GM10266 (cell line): ENCODE measurements at regions not wholly inside any gene's neighbourhood (a gene's known extent, or its start where the extent isn't known, plus 50 kb on each side); places are given as distances from the start of the nearest gene placed in this dataset.
"Not testable (repeated sequence)": the region's sequence is repeated elsewhere in the genome, so short reads cannot be mapped to it uniquely, and the experiment has no call there.

Experiments used
- DNase-seq: peaks from one replicate; pipeline ENCODE4 v3.0.0; 2012; ENCODE audit errors: extremely low spot score
- CTCF ChIP-seq: IDR thresholded peaks from 2 replicates; pipeline ENCODE4 v1.5.1; 2012; ENCODE audit warnings: mild to moderate bottlenecking, low read depth; ENCODE audit not compliant: control insufficient read depth, insufficient read depth; ENCODE audit errors: missing control alignments

GRCh38 chr16:85532147-85532546, 81.0 kb upstream of the GSE1 start:
- no peak for DNase-seq
- no peak for TF ChIP-seq CTCF

GRCh38 chr16:85533593-85533992, 79.5 kb upstream of the GSE1 start:
- DNase-seq: not testable (repeated sequence)

GRCh38 chr16:85534536-85535351, 78.4 kb upstream of the GSE1 start:
- no peak for DNase-seq
- no peak for TF ChIP-seq CTCF

GRCh38 chr16:85535352-85536072, 77.6 kb upstream of the GSE1 start:
- no peak for DNase-seq

GRCh38 chr16:85536073-85536410, 77.1 kb upstream of the GSE1 start:
- DNase-seq: no peak

More at GRCh38 chr16:85535352-85536072, 77.6 kb upstream of the GSE1 start:
- no peak for TF ChIP-seq CTCF

GRCh38 chr16:85536411-85537330, 76.5 kb upstream of the GSE1 start:
- DNase-seq: no peak

More at GRCh38 chr16:85536073-85536410, 77.1 kb upstream of the GSE1 start:
- TF ChIP-seq CTCF: no peak

More at GRCh38 chr16:85536411-85537330, 76.5 kb upstream of the GSE1 start:
- no peak for TF ChIP-seq CTCF
